ENCODE measurements at regions not wholly inside any gene's neighbourhood (a gene's known extent, or its start where the extent isn't known, plus 50 kb on each side); places are given as distances from the start of the nearest gene placed in this dataset.

DNA sequence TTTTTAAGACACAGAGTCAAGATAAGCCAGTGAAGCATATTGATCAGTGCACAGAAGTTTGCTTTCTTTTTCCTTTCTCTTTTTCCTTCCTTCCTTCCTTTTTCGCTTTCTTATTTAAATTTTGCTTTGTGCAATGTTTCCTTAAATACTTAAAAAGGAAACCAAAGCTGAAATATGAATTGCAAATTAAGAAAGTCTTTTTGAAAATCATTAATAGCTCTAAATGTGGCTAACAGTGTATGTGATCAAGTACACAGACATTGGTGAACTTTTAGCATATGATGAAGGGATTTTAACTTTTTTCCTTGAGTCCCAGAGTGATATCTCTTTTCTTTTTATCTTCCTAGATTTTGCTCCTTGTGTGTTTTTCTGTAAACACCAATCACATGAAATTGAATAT, 1356.9 kb upstream of the PRR20A start:
- 64% methylated on average over 1 of the region's 1 CpG for WGBS
- no peaks in the 10 kb centered on the region for H3K4me1 ChIP-seq
- H3K27ac ChIP-seq = no peak overlapping the region
- H3K27me3 ChIP-seq = no peaks in the 10 kb centered on the region
- no peaks in the 10 kb centered on the region for H3K36me3 ChIP-seq
- DNase-seq (ENCODE audit: low spot score in 2 of 2) = no peak
- TF ChIP-seq POLR2AphosphoS5 (IDR thresholded peaks at IDR 0.05) (no peak), EP300 (IDR thresholded peaks at IDR 0.05) (no peak), POLR2A (IDR thresholded peaks at IDR 0.05) (no peak)
- TF ChIP-seq, protein P1, sequence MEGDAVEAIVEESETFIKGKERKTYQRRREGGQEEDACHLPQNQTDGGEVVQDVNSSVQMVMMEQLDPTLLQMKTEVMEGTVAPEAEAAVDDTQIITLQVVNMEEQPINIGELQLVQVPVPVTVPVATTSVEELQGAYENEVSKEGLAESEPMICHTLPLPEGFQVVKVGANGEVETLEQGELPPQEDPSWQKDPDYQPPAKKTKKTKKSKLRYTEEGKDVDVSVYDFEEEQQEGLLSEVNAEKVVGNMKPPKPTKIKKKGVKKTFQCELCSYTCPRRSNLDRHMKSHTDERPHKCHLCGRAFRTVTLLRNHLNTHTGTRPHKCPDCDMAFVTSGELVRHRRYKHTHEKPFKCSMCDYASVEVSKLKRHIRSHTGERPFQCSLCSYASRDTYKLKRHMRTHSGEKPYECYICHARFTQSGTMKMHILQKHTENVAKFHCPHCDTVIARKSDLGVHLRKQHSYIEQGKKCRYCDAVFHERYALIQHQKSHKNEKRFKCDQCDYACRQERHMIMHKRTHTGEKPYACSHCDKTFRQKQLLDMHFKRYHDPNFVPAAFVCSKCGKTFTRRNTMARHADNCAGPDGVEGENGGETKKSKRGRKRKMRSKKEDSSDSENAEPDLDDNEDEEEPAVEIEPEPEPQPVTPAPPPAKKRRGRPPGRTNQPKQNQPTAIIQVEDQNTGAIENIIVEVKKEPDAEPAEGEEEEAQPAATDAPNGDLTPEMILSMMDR (IDR thresholded peaks at IDR 0.05) = no peak
- no peaks in the 10 kb centered on the region for H3K9me3 ChIP-seq
- H3K4me3 ChIP-seq = no peak overlapping the region

DNA sequence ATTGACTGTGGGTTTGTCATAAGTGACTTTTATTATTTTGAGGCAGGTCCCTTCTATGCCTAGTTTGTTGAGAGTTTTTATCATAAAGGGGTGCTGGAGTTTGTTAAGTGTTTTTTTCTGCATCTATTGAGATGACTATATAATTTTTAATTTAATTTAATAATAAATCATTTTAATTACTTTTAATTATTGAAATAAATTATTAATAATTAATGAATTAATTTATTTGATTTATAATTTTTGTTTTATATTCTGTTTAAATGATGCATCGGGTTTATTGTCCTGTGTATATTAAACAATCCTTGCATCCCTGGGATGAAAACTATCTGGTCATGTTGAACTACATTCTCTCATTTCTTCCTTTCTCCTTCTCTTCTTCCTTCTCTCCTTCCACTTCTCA, 1352.2 kb upstream of the PRR20A start:
- peaks cover 4% of the 10 kb centered on the region for H3K9me3 ChIP-seq
- H3K4me3 ChIP-seq = no peak overlapping the region
- no peaks in the 10 kb centered on the region for H3K27me3 ChIP-seq
- WGBS = 92% methylated on average over 1 of the region's 1 CpG
- H3K27ac ChIP-seq = no peak overlapping the region
- no peak for DNase-seq (ENCODE audit: low spot score in 2 of 2)
- H3K4me1 ChIP-seq = no peaks in the 10 kb centered on the region
- no peak for TF ChIP-seq POLR2AphosphoS5 (IDR thresholded peaks at IDR 0.05)
- no peak for TF ChIP-seq EP300 (IDR thresholded peaks at IDR 0.05)
- TF ChIP-seq POLR2A (IDR thresholded peaks at IDR 0.05) = no peak
- TF ChIP-seq, protein P1 (IDR thresholded peaks at IDR 0.05) = no peak
- H3K36me3 ChIP-seq = no peaks in the 10 kb centered on the region

DNA sequence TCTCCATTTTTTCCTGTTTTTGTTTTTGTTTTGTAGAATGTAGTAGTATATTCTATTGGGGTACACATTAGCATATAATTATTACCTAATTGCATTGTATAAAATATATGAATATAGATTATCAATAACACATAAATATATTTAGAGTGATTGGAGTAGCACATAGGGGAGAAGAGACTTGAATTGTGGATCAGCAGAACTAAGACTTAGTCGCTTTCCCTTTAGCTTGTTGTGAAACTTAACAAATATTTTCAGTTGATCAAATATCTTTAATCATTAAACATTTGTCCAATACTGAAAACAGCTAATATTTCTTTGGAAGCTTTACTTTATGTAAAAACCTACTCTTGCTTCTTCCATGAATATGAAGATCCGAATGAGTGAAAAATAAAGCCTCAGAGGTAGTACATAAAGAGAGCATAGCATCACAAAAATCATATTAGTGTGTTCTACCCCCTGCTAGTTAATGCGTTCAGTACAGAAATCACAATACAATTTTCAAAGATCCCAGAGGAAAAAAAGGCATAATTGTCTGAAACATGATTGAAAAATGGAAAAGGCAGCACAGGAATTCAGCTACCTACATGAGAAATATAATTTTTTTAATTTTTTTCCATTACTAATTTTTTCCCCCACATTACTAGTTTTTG, 1348.0 kb upstream of the PRR20A start:
- Histone ChIP-seq H3K9me3 (peaks cover 4% of the 10 kb centered on the region), H3K36me3 (no peaks in the 10 kb centered on the region), H3K4me1 (no peaks in the 10 kb centered on the region), H3K4me3 (no peak overlapping the region), H3K27ac (no peak overlapping the region), H3K27me3 (no peaks in the 10 kb centered on the region)
- 86% methylated on average over 3 of the region's 3 CpGs for WGBS
- no peak for DNase-seq (ENCODE audit: low spot score in 2 of 2)
- TF ChIP-seq EP300 (IDR thresholded peaks at IDR 0.05) (no peak), POLR2A (IDR thresholded peaks at IDR 0.05) (no peak), POLR2AphosphoS5 (IDR thresholded peaks at IDR 0.05) (no peak)
- TF ChIP-seq, protein P1 (IDR thresholded peaks at IDR 0.05) = no peak

DNA sequence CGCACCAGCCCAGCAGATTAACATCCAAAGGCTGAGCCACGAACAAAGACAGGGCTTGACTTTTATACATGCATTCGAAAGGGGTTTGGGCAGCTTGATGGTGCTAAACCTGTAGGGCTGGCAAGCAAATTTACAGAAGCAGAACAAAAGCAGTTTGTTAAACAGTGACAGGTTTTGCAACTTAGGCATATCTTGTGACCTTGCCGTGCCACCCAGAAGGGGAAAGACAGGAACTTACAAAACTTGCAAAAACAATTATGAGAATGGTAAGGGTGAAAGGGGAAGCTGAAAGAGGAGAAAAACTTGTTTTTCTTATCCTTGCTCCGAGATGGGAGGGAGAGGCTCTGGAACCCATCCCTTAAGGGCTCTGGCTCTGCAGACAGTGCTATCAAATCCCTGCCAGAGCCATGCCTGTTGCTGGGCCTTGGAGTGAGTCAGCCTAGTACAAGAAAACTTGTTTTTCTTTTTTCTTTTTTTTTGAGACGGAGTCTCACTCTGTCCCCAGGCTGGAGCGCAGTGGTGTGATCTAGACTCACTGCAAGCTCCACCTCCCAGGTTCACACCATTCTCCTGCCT, 1325.2 kb upstream of the PRR20A start:
- TF ChIP-seq POLR2AphosphoS5 (IDR thresholded peaks at IDR 0.05) (no peak), POLR2A (IDR thresholded peaks at IDR 0.05) (no peak), EP300 (IDR thresholded peaks at IDR 0.05) (no peak)
- TF ChIP-seq, protein P1 (IDR thresholded peaks at IDR 0.05) = no peak
- Histone ChIP-seq H3K4me3 (no peak overlapping the region), H3K27me3 (no peaks in the 10 kb centered on the region), H3K9me3 (no peaks in the 10 kb centered on the region), H3K27ac (no peak overlapping the region), H3K36me3 (no peaks in the 10 kb centered on the region), H3K4me1 (no peaks in the 10 kb centered on the region)
- 78% methylated on average over 7 of the region's 7 CpGs for WGBS
- no peak for DNase-seq (ENCODE audit: low spot score in 2 of 2)

DNA sequence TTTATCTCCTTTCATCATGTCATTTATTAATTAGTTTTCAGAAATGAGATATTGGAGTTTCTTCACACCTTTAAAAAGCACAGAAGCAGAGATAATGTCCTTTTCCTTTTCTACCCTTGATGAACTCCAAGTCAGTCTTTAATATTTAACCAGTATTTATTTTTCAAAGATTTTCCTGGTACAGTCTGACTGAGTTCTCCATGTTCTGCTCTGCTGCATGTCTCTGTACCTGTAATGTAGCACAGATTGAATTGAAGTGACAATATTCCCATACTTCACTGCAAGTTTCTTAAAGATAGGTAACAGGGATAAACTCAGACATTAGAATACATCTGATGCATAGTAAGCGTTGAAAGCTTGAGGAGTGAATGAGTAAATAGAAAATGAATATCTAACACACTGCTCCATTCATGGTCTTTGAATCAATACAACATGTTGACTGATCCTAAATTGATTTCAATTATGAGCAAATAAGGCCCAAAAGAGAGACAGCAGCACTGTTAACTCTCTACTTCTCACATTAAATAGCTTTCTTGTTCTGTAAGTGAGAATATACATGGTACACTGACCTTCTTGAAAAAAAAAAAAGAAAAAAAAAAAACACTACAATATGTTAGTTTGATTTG, 1323.6 kb upstream of the PRR20A start:
- no peaks in the 10 kb centered on the region for H3K4me1 ChIP-seq
- no peak for DNase-seq (ENCODE audit: low spot score in 2 of 2)
- no peaks in the 10 kb centered on the region for H3K27me3 ChIP-seq
- no peaks in the 10 kb centered on the region for H3K36me3 ChIP-seq
- H3K27ac ChIP-seq = no peak overlapping the region
- TF ChIP-seq, protein P1 (IDR thresholded peaks at IDR 0.05) = no peak
- WGBS = 98% methylated on average over 1 of the region's 1 CpG
- no peak overlapping the region for H3K4me3 ChIP-seq
- H3K9me3 ChIP-seq = no peaks in the 10 kb centered on the region

Data from suprapubic skin (tissue), 4 donors.